Body of pancreas (tissue), 4 donors: ENCODE measurements at regions not wholly inside any gene's neighbourhood (a gene's known extent, or its start where the extent isn't known, plus 50 kb on each side); places are given as distances from the start of the nearest gene placed in this dataset.

ENCODE experiments used
- ATAC-seq: fragments of 150-250 bp; one replicate; pipeline ENCODE4 v1.9.1; 2016
- DNase-seq, 4 donors: peaks; one replicate each; pipeline ENCODE4 v3.0.0-alpha.2; 2019
- H3K27ac ChIP-seq, 4 donors: fragments of 200-600 bp; sonication (generic); 1 replicate in 3 of 4; 2 replicates in 1 of 4; pipeline versions ENCODE4 v1.5.1 to v1.6.1; 2016 to 2019; ENCODE audit warnings: mild to moderate bottlenecking in 1 of 4, mixed read lengths in 1 of 4, moderate library complexity in 1 of 4
- H3K27me3 ChIP-seq, 2 donors: fragments of 200-600 bp; sonication (generic); one replicate each; pipeline ENCODE4 v1.6.0; 2016; ENCODE audit warnings: mild to moderate bottlenecking in 1 of 2
- H3K36me3 ChIP-seq, 2 donors: fragments of 200-600 bp; sonication (generic); replicated peaks in 1 of 2; 2 replicates each; pipeline ENCODE4 v1.5.1; 2016; ENCODE audit warnings: low read depth in 2 of 2; ENCODE audit not compliant: insufficient read depth in 1 of 2
- H3K4me1 ChIP-seq: fragments of 200-600 bp; sonication (generic); one replicate; pipeline ENCODE4 v1.6.0; 2016
- H3K4me3 ChIP-seq, 2 donors: fragments of 200-600 bp; sonication (generic); 1 replicate in 1 of 2; 2 replicates in 1 of 2; pipeline ENCODE4 v1.5.1; 2016 to 2019
- H3K9me3 ChIP-seq, 3 donors: fragments of 200-600 bp; sonication (generic); 1 replicate in 2 of 3; 2 replicates in 1 of 3; pipeline ENCODE4 v1.5.1; 2016
- POLR2A ChIP-seq, 3 donors: fragments of 450-650 bp; IDR thresholded peaks; one replicate each; pipeline ENCODE4 v1.6.1; 2016; ENCODE audit warnings: antibody characterized with exemption in 3 of 3, mild to moderate bottlenecking in 2 of 3
- WGBS, 2 donors: methylation state at CpG; one replicate each; pipeline ENCODE4 v1.1.5; 2017; 5-methylcytosine and 5-hydroxymethylcytosine counted together
- intact Hi-C: fragments of 100-400 bp; cut with DNase I; formaldehyde crosslinking; loops from one replicate; pipeline ENCODE4 v1.15.1; 2023
- TF ChIP-seq, protein P1 (sequence below), 7 experiments: fragments of 450-650 bp in 4 of 7; fragments of 200-600 bp in 3 of 7; sonication (generic) in 3 of 7; IDR thresholded peaks; one replicate each; pipeline ENCODE4 v1.5.1; 2016 to 2019; ENCODE audit warnings: antibody characterized with exemption in 7 of 7

DNA sequence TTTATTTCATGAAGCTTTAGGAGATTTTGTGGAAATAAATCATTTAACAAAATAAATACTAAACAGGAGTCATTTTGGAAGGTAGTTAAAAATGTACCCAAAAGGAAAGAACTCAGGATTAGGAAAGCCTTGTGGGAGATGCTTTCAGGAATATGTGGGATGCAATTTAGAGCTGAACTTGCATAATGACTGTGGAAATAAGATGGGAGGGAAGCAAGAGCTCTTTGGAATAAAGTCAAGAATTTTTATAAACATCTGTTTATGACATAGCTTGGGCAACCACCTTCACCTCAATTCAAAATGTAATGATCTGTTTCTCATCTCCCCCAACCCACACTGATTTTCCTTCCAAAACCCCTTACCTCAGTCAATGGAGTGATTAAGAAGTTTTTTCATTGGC is 623.8 kb downstream of the FAT4 start:
- intact Hi-C loops = no loop called here

DNA sequence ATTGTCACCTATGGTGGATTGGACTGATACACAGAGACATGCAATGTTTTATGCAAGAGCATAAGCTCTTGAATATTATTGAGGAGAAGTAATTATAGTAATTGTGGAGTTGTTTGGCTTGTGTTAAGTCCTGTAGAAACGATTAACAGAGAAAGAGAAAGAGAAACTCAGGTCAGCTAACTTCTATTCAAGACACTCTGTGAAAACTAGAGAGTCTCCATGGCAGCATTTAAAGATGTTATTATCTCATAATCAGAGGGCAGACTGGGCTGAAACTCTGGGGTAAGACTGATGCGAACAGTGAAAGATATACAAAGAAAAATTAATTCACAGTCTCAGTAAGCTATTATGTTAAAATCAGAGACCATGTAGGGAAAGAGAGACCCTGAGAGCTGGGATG is 625.7 kb downstream of the FAT4 start:
- no peak for TF ChIP-seq POLR2A (IDR thresholded peaks at IDR 0.05)
- TF ChIP-seq, protein P1, sequence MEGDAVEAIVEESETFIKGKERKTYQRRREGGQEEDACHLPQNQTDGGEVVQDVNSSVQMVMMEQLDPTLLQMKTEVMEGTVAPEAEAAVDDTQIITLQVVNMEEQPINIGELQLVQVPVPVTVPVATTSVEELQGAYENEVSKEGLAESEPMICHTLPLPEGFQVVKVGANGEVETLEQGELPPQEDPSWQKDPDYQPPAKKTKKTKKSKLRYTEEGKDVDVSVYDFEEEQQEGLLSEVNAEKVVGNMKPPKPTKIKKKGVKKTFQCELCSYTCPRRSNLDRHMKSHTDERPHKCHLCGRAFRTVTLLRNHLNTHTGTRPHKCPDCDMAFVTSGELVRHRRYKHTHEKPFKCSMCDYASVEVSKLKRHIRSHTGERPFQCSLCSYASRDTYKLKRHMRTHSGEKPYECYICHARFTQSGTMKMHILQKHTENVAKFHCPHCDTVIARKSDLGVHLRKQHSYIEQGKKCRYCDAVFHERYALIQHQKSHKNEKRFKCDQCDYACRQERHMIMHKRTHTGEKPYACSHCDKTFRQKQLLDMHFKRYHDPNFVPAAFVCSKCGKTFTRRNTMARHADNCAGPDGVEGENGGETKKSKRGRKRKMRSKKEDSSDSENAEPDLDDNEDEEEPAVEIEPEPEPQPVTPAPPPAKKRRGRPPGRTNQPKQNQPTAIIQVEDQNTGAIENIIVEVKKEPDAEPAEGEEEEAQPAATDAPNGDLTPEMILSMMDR (IDR thresholded peaks at IDR 0.05) = no peak
- Histone ChIP-seq H3K27ac (no peak overlapping the region), H3K4me3 (no peak overlapping the region), H3K36me3 (no peaks in the 10 kb centered on the region), H3K4me1 (no peaks in the 10 kb centered on the region), H3K9me3 (no peaks in the 10 kb centered on the region), H3K27me3 (no peaks in the 10 kb centered on the region)
- WGBS, 2 donors = 31 to 38% methylated on average over 2 of the region's 2 CpGs
- intact Hi-C loops = no loop called here
- DNase-seq (no peak), ATAC-seq (no peak)

More for the DNA sequence above, 623.8 kb downstream of the FAT4 start:
- Histone ChIP-seq H3K36me3 (no peaks in the 10 kb centered on the region), H3K27ac (no peak overlapping the region), H3K9me3 (no peaks in the 10 kb centered on the region), H3K4me3 (no peak overlapping the region), H3K4me1 (no peaks in the 10 kb centered on the region), H3K27me3 (no peaks in the 10 kb centered on the region)
- DNase-seq (no peak), ATAC-seq (no peak)
- no peak for TF ChIP-seq POLR2A (IDR thresholded peaks at IDR 0.05)
- TF ChIP-seq, protein P1 (IDR thresholded peaks at IDR 0.05) = no peak

DNA sequence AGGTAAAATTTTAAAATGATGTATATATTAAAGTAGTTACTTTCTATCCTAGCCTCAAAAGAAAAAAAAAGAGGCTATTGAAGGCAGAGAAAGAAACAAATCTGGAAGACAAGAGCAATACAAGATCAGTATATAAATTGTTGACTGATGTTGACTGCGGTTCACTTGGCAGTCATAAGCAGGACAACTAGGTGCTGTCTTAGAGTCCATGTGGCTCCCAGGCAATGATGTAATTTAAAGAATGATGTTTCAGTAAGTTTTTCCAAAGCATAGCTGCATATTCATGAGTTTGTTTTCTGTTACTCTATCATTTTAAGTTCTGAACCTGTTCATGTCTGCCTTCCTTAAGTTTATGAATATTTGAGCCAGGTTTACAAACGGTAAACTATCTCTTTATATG is 630.2 kb downstream of the FAT4 start:
- H3K27ac ChIP-seq = no peak overlapping the region
- DNase-seq (no peak), ATAC-seq (no peak)
- H3K4me3 ChIP-seq = no peak overlapping the region
- TF ChIP-seq, protein P1 (IDR thresholded peaks at IDR 0.05) = no peak
- no peak for TF ChIP-seq POLR2A (IDR thresholded peaks at IDR 0.05)
- intact Hi-C loops = no loop called here
- no peaks in the 10 kb centered on the region for H3K4me1 ChIP-seq
- no peaks in the 10 kb centered on the region for H3K27me3 ChIP-seq
- H3K9me3 ChIP-seq = no peaks in the 10 kb centered on the region
- no peaks in the 10 kb centered on the region for H3K36me3 ChIP-seq
- WGBS, 2 donors = 76 to 87% methylated on average over 2 of the region's 2 CpGs

DNA sequence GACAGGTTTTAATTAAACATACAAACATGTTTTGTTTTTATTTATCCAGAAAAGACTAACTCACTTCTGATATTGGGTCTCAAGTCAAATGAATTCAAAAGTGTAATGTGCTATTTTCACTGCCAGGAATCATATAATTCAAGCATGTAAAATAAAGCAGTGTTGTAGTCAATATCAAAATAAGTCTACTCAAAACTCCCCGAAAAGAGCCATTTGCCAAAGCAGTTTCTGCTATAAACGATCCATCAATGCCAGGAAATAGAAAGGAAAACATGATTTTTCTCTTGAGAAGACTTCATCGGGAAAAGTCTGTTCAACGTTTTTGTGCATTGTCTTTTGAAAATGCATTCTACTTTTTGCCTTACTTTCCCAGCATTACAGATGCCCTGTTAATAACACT is 633.3 kb downstream of the FAT4 start:
- no peak for TF ChIP-seq POLR2A (IDR thresholded peaks at IDR 0.05)
- TF ChIP-seq, protein P1 (IDR thresholded peaks at IDR 0.05) = no peak
- Histone ChIP-seq H3K27me3 (no peaks in the 10 kb centered on the region), H3K4me3 (no peak overlapping the region), H3K27ac (no peak overlapping the region), H3K4me1 (no peaks in the 10 kb centered on the region), H3K36me3 (no peaks in the 10 kb centered on the region), H3K9me3 (no peaks in the 10 kb centered on the region)
- DNase-seq (no peak), ATAC-seq (no peak)
- intact Hi-C loops = no loop called here
- WGBS, 2 donors = 58 to 62% methylated on average over 4 of the region's 4 CpGs

DNA sequence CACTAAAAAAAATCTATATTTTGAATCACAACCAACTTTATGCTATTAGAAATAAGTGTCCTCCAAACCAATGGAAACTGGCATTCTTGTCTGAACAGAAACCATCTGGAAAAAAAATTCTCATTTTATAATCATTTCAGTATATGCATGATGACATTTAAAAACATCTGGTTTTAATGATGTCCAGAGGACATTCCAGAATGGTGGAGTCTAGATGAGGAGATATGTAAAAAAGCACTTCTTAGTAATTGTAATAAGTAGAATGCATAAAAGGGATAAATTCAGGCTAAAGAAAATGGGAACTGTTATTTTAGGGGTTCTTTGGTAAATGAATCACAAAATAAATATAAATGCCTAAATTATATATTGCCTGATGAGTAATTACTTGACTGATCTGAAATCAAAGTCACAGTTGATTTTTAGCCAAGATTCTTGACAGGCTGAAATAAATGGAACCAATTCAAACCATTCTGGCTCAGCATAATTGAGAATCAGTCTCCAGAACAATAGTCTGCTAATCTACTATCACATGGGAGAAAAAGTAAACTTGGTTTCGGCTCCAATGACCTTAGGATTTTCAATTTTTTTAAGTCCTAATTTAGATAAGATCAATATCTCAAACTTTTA is 636.6 kb downstream of the FAT4 start:
- ATAC-seq (no peak), DNase-seq (no peak)
- WGBS, 2 donors = 11 to 12% methylated on average over 1 of the region's 1 CpG
- Histone ChIP-seq H3K9me3 (no peaks in the 10 kb centered on the region), H3K4me1 (no peaks in the 10 kb centered on the region), H3K36me3 (no peaks in the 10 kb centered on the region), H3K27ac (no peak overlapping the region), H3K4me3 (no peak overlapping the region), H3K27me3 (no peaks in the 10 kb centered on the region)
- no peak for TF ChIP-seq POLR2A (IDR thresholded peaks at IDR 0.05)
- TF ChIP-seq, protein P1 (IDR thresholded peaks at IDR 0.05) = no peak
- intact Hi-C loops = no loop called here
